ENCODE measurements at regions not wholly inside any gene's neighbourhood (a gene's known extent, or its start where the extent isn't known, plus 50 kb on each side); places are given as distances from the start of the nearest gene placed in this dataset.

- TF ChIP-seq POLR2A (IDR thresholded peaks at IDR 0.05), result no peak
- TF ChIP-seq CTCF (IDR thresholded peaks at IDR 0.05), result no peak
These were observed 125.3 kb downstream of the DISP1 start for GRCh38 chr1:222940095-222940494.

All from testis (tissue), 2 donors.